CD4-positive, alpha-beta T cell treated with Interleukin-2 at 100 ng/mL for 4 hours (primary cell): ENCODE measurements at regions not wholly inside any gene's neighbourhood (a gene's known extent, or its start where the extent isn't known, plus 50 kb on each side); places are given as distances from the start of the nearest gene placed in this dataset.

ENCODE experiments used
- DNase-seq: peaks from one replicate; pipeline ENCODE4 v3.0.0-alpha.2; 2020; ENCODE audit warnings: low spot score

GRCh38 chr16:87552072-87552718 is 50.1 kb upstream of the JPH3 start:
- no peak for DNase-seq

- no peak for DNase-seq
These were observed 50.8 kb upstream of the JPH3 start for GRCh38 chr16:87551487-87551886.

- DNase-seq, result peak; percentile 47
These were observed 51.8 kb upstream of the JPH3 start for GRCh38 chr16:87550495-87550961.

GRCh38 chr16:87549627-87550494 is 52.4 kb upstream of the JPH3 start:
- no peak for DNase-seq

GRCh38 chr16:87548046-87548445 is 54.3 kb upstream of the JPH3 start:
- no peak for DNase-seq

GRCh38 chr16:87543436-87544191 is 50.8 kb upstream of the ZCCHC14 start:
- no peak for DNase-seq

- DNase-seq, result no peak
These were observed 49.8 kb upstream of the ZCCHC14 start for GRCh38 chr16:87542531-87543102.
